OCI-LY7 (cell line): ENCODE measurements at regions not wholly inside any gene's neighbourhood (a gene's known extent, or its start where the extent isn't known, plus 50 kb on each side); places are given as distances from the start of the nearest gene placed in this dataset.

Experiments
- BruUV-seq: library from RNA; stranded (reverse); fragments of 400-500 nt; replicated peaks from 2 replicates; lab custom pipeline; 2021; lab: Mats Ljungman, UMichigan
- CTCF ChIA-PET: fragments of 300-600 bp; sonication (Branson Sonifier 250); formaldehyde crosslinking; loops from one replicate; lab custom pipeline; 2022; ENCODE audit warnings: antibody characterized with exemption; ENCODE audit not compliant: unreplicated experiment; lab: Charles Lee
- POLR2A ChIA-PET: fragments of 300-600 bp; sonication (Branson Sonifier 250); formaldehyde crosslinking; loops from one replicate; lab custom pipeline; 2022; ENCODE audit warnings: antibody characterized with exemption; lab: Charles Lee
- DNase-seq: peaks from one replicate; pipeline ENCODE4 v3.0.0-alpha.2; 2015; ENCODE audit warnings: low spot score
- H2AFZ ChIP-seq: fragments of 200-600 bp; sonication (generic), shearing (Covaris generic); 2 replicates; pipeline ENCODE4 v1.6.1; 2014; ENCODE audit warnings: mild to moderate bottlenecking, antibody characterized with exemption, low read length, moderate library complexity
- H3K27ac ChIP-seq: fragments of 200-600 bp; sonication (generic); 2 replicates; pipeline ENCODE4 v1.5.1; 2014; ENCODE audit warnings: mixed run types, low read depth, mild to moderate bottlenecking, moderate library complexity, low read length, inconsistent platforms; ENCODE audit not compliant: poor library complexity, severe bottlenecking
- H3K36me3 ChIP-seq: fragments of 200-600 bp; sonication (generic); 2 replicates; pipeline ENCODE4 v1.6.1; 2014; ENCODE audit warnings: mild to moderate bottlenecking, antibody characterized with exemption, low read length, moderate library complexity, mixed read lengths; ENCODE audit not compliant: insufficient read depth
- H3K4me1 ChIP-seq: fragments of 200-600 bp; sonication (generic); 2 replicates; pipeline ENCODE4 v1.5.1; 2014; ENCODE audit warnings: mild to moderate bottlenecking, low read length; ENCODE audit not compliant: insufficient read depth, poor library complexity, severe bottlenecking
- H3K4me2 ChIP-seq: fragments of 200-600 bp; sonication (generic); 2 replicates; pipeline ENCODE4 v1.6.1; 2014; ENCODE audit warnings: mild to moderate bottlenecking, low read length
- H3K4me3 ChIP-seq: fragments of 200-600 bp; sonication (generic); 2 replicates; pipeline ENCODE4 v1.5.1; 2014; ENCODE audit warnings: mild to moderate bottlenecking, low read depth, low read length; ENCODE audit not compliant: poor library complexity, severe bottlenecking
- H3K79me2 ChIP-seq: fragments of 200-600 bp; sonication (generic); 2 replicates; pipeline ENCODE4 v1.6.1; 2016; ENCODE audit warnings: low read depth, mild to moderate bottlenecking, low read length, moderate library complexity, mixed read lengths; ENCODE audit not compliant: insufficient read depth
- H3K9me2 ChIP-seq: fragments of 200-600 bp; sonication (generic); 2 replicates; pipeline ENCODE4 v1.6.1; 2016; ENCODE audit warnings: mild to moderate bottlenecking, low read length, mixed read lengths; ENCODE audit not compliant: insufficient read depth
- H3K9me3 ChIP-seq: fragments of 200-600 bp; sonication (generic); 2 replicates; pipeline ENCODE4 v1.6.1; 2014; ENCODE audit warnings: mild to moderate bottlenecking, mixed run types, low read length, mixed read lengths
- H4K20me1 ChIP-seq: fragments of 200-600 bp; sonication (generic); 2 replicates; pipeline ENCODE4 v1.6.1; 2014; ENCODE audit warnings: mild to moderate bottlenecking, antibody characterized with exemption, low read length, moderate library complexity, mixed read lengths; ENCODE audit not compliant: insufficient read depth
- EZH2phosphoT487 ChIP-seq: fragments of 200-600 bp; sonication (generic); IDR thresholded peaks from 2 replicates; pipeline ENCODE4 v1.6.1; 2018; ENCODE audit warnings: low read depth, borderline replicate concordance, mild to moderate bottlenecking, mixed run types, antibody characterized with exemption, low read length, moderate library complexity, mixed read lengths
- intact Hi-C: fragments of 100-400 bp; cut with micrococcal nuclease; formaldehyde crosslinking; loops from one replicate; pipeline ENCODE4 v1.10.0; 2022; ENCODE audit not compliant: unreplicated experiment
- TF ChIP-seq, protein P1 (sequence below): fragments of 200-600 bp; sonication (generic); conservative IDR thresholded peaks from 2 replicates; pipeline ENCODE4 v1.5.1; 2014; ENCODE audit warnings: mild to moderate bottlenecking, antibody characterized with exemption, low read length, moderate library complexity, mixed read lengths

DNA sequence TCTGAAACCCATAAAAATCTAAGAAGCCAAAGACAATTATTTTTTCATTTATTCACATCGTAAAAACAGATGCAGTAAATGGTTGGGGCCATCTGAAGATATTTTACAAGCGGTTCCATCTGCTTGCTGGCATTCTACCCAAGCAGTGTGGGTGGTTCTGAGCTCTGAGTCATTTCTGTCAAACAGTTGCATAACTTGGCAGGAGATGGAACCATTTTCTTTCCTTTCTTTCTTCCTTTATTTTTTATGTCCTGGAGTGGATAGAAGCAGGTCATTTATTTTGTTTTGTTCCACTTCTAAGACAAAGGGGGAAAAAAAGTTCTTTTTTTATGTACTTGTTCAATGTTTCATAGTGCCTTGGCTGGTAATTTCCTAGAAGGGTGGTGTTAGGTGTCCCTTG lies 1151.9 kb upstream of the GOT2 start:
- intact Hi-C loops, result no loop called here
- Histone ChIP-seq H3K4me2 (no peak overlapping the region), H3K9me2 (no peaks in the 10 kb centered on the region), H3K4me3 (no peak overlapping the region), H2AFZ (no peak overlapping the region), H3K27ac (no peak overlapping the region), H3K36me3 (no peaks in the 10 kb centered on the region), H3K79me2 (no peaks in the 10 kb centered on the region), H4K20me1 (no peaks in the 10 kb centered on the region), H3K4me1 (no peaks in the 10 kb centered on the region), H3K9me3 (no peaks in the 10 kb centered on the region)
- no TSS peak for BruUV-seq
- CTCF ChIA-PET, result no interaction called here
- POLR2A ChIA-PET, result no interaction called here
- no peak for TF ChIP-seq EZH2phosphoT487
- TF ChIP-seq, protein P1, sequence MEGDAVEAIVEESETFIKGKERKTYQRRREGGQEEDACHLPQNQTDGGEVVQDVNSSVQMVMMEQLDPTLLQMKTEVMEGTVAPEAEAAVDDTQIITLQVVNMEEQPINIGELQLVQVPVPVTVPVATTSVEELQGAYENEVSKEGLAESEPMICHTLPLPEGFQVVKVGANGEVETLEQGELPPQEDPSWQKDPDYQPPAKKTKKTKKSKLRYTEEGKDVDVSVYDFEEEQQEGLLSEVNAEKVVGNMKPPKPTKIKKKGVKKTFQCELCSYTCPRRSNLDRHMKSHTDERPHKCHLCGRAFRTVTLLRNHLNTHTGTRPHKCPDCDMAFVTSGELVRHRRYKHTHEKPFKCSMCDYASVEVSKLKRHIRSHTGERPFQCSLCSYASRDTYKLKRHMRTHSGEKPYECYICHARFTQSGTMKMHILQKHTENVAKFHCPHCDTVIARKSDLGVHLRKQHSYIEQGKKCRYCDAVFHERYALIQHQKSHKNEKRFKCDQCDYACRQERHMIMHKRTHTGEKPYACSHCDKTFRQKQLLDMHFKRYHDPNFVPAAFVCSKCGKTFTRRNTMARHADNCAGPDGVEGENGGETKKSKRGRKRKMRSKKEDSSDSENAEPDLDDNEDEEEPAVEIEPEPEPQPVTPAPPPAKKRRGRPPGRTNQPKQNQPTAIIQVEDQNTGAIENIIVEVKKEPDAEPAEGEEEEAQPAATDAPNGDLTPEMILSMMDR, result no peak
- DNase-seq, result no peak

GRCh38 chr16:59881376-59881775 lies 1147.3 kb upstream of the GOT2 start:
- no TSS peak for BruUV-seq
- POLR2A ChIA-PET, result no interaction called here
- H3K9me3 ChIP-seq, result no peaks in the 10 kb centered on the region
- H4K20me1 ChIP-seq, result no peaks in the 10 kb centered on the region
- no peaks in the 10 kb centered on the region for H3K36me3 ChIP-seq
- no peaks in the 10 kb centered on the region for H3K79me2 ChIP-seq
- H3K4me1 ChIP-seq, result no peaks in the 10 kb centered on the region
- H3K4me2 ChIP-seq, result no peak overlapping the region
- H3K27ac ChIP-seq, result no peak overlapping the region
- H3K4me3 ChIP-seq, result no peak overlapping the region
- no peak for TF ChIP-seq EZH2phosphoT487
- TF ChIP-seq, protein P1, result no peak
- no peak for DNase-seq
- CTCF ChIA-PET, result no interaction called here
- no peaks in the 10 kb centered on the region for H3K9me2 ChIP-seq
- intact Hi-C loops, result no loop called here
- H2AFZ ChIP-seq, result no peak overlapping the region

GRCh38 chr16:59880611-59881010 lies 1146.5 kb upstream of the GOT2 start:
- Histone ChIP-seq H3K4me3 (no peak overlapping the region), H3K4me1 (no peaks in the 10 kb centered on the region), H3K9me3 (no peaks in the 10 kb centered on the region), H3K79me2 (no peaks in the 10 kb centered on the region), H2AFZ (no peak overlapping the region), H3K9me2 (no peaks in the 10 kb centered on the region), H3K36me3 (no peaks in the 10 kb centered on the region), H3K4me2 (no peak overlapping the region), H4K20me1 (no peaks in the 10 kb centered on the region), H3K27ac (no peak overlapping the region)
- BruUV-seq, result no TSS peak
- DNase-seq, result no peak
- ChIA-PET POLR2A (no interaction called here), CTCF (no interaction called here)
- intact Hi-C loops, result no loop called here
- TF ChIP-seq, protein P1, result no peak
- TF ChIP-seq EZH2phosphoT487, result no peak
